Calu3 (cell line): ENCODE measurements at regions not wholly inside any gene's neighbourhood (a gene's known extent, or its start where the extent isn't known, plus 50 kb on each side); places are given as distances from the start of the nearest gene placed in this dataset.
A peak's percentile ranks its signal among the peaks of the same experiment; 100 is the strongest.

Experiments
- BruUV-seq: library from RNA; stranded (reverse); fragments of 400-500 nt; replicated peaks from 2 replicates; lab custom pipeline; 2021; lab: Mats Ljungman, UMichigan
- CTCF ChIA-PET: fragments of 300-600 bp; sonication (Branson Sonifier 250); formaldehyde crosslinking; loops from one replicate; lab custom pipeline; 2022; ENCODE audit warnings: antibody characterized with exemption; lab: Charles Lee
- DNase-seq: peaks from one replicate; pipeline ENCODE4 v3.0.0; 2022
- H3K27ac Mint-ChIP-seq: one replicate; pipeline ENCODE4 v1.8.0; 2022; ENCODE audit warnings: mixed read lengths; ENCODE audit not compliant: unreplicated experiment
- H3K27me3 Mint-ChIP-seq: one replicate; pipeline ENCODE4 v1.8.0; 2022; ENCODE audit warnings: mixed read lengths; ENCODE audit not compliant: unreplicated experiment
- H3K36me3 Mint-ChIP-seq: one replicate; pipeline ENCODE4 v1.8.0; 2022; ENCODE audit warnings: mild to moderate bottlenecking, moderate library complexity, mixed read lengths; ENCODE audit not compliant: insufficient read depth, unreplicated experiment
- H3K4me1 Mint-ChIP-seq: one replicate; pipeline ENCODE4 v1.8.0; 2022; ENCODE audit warnings: mild to moderate bottlenecking, low read depth, mixed read lengths; ENCODE audit not compliant: unreplicated experiment
- H3K4me3 Mint-ChIP-seq: one replicate; pipeline ENCODE4 v1.8.0; 2022; ENCODE audit warnings: mild to moderate bottlenecking, low read depth, moderate library complexity, mixed read lengths; ENCODE audit not compliant: unreplicated experiment
- H3K9me3 Mint-ChIP-seq: one replicate; pipeline ENCODE4 v1.8.0; 2022; ENCODE audit warnings: low read depth, mixed read lengths; ENCODE audit not compliant: unreplicated experiment
- CTCF ChIP-seq: fragments of 200-600 bp; IDR thresholded peaks from one replicate; pipeline ENCODE4 v1.8.0; 2022; ENCODE audit warnings: antibody characterized with exemption; ENCODE audit not compliant: unreplicated experiment
- intact Hi-C: fragments of 100-400 bp; cut with micrococcal nuclease; formaldehyde crosslinking; loops from one replicate; pipeline ENCODE4 v1.10.0; 2022; ENCODE audit not compliant: unreplicated experiment

- peaks cover 9% of the 10 kb centered on the region for H3K27me3 Mint-ChIP-seq
- H3K9me3 Mint-ChIP-seq = no peaks in the 10 kb centered on the region
- H3K4me3 Mint-ChIP-seq = no peak overlapping the region
- CTCF ChIA-PET = no interaction called here
- peaks cover 5% of the 10 kb centered on the region for H3K36me3 Mint-ChIP-seq
- TF ChIP-seq CTCF = no peak
- H3K4me1 Mint-ChIP-seq = no peaks in the 10 kb centered on the region
- DNase-seq = no peak
- H3K27ac Mint-ChIP-seq = no peak overlapping the region
- intact Hi-C loops = no loop called here
- BruUV-seq = no TSS peak
Observed at GRCh38 chr17:65366102-65366844, 195.2 kb downstream of the AXIN2 start.

GRCh38 chr17:65365169-65365568, 196.3 kb downstream of the AXIN2 start:
- H3K36me3 Mint-ChIP-seq = peaks cover 3% of the 10 kb centered on the region
- no peak overlapping the region for H3K4me3 Mint-ChIP-seq
- no peak overlapping the region for H3K27ac Mint-ChIP-seq
- H3K27me3 Mint-ChIP-seq = peaks cover 3% of the 10 kb centered on the region
- no peak for DNase-seq
- no peaks in the 10 kb centered on the region for H3K4me1 Mint-ChIP-seq
- intact Hi-C loops = no loop called here
- no peak for TF ChIP-seq CTCF
- H3K9me3 Mint-ChIP-seq = no peaks in the 10 kb centered on the region
- BruUV-seq = no TSS peak
- CTCF ChIA-PET = no interaction called here

- intact Hi-C loops = no loop called here
- TF ChIP-seq CTCF = no peak
- Mint-ChIP-seq H3K9me3 (no peaks in the 10 kb centered on the region), H3K4me3 (no peak overlapping the region), H3K27me3 (peaks cover 10% of the 10 kb centered on the region), H3K4me1 (peaks cover under 1% of the 10 kb centered on the region), H3K27ac (no peak overlapping the region), H3K36me3 (no peaks in the 10 kb centered on the region)
- DNase-seq = no peak
- no TSS peak for BruUV-seq
- CTCF ChIA-PET = interaction anchor here (0.7 kb wide), 1 partner anchor 353 kb away, joined by 3 read pairs; no protein-coding TSS in a partner anchor
Observed at GRCh38 chr17:65364438-65364837, 197.0 kb downstream of the AXIN2 start.

GRCh38 chr17:65362826-65363225, 198.6 kb downstream of the AXIN2 start:
- peaks cover 11% of the 10 kb centered on the region for H3K4me1 Mint-ChIP-seq
- no peak overlapping the region for H3K27ac Mint-ChIP-seq
- CTCF ChIA-PET = no interaction called here
- no peaks in the 10 kb centered on the region for H3K9me3 Mint-ChIP-seq
- H3K4me3 Mint-ChIP-seq = no peak overlapping the region
- intact Hi-C loops = no loop called here
- BruUV-seq = no TSS peak
- H3K36me3 Mint-ChIP-seq = no peaks in the 10 kb centered on the region
- no peak for TF ChIP-seq CTCF
- peak; percentile 15 for DNase-seq
- peaks cover 12% of the 10 kb centered on the region for H3K27me3 Mint-ChIP-seq
